HL-60 (cell line): ENCODE measurements at regions not wholly inside any gene's neighbourhood (a gene's known extent, or its start where the extent isn't known, plus 50 kb on each side); places are given as distances from the start of the nearest gene placed in this dataset.

ENCODE experiments used
- GABPA ChIP-seq: IDR thresholded peaks from 2 replicates; pipeline ENCODE4 v1.6.1; 2012; ENCODE audit warnings: low read depth
- POLR2AphosphoS5 ChIP-seq: IDR thresholded peaks from 2 replicates; pipeline ENCODE4 v1.6.1; 2012; ENCODE audit warnings: low read depth
- REST ChIP-seq: IDR thresholded peaks from 2 replicates; pipeline ENCODE4 v1.6.1; 2012; ENCODE audit warnings: low read depth; ENCODE audit not compliant: insufficient replicate concordance
- SPI1 ChIP-seq: IDR thresholded peaks from 2 replicates; pipeline ENCODE4 v1.6.1; 2012; ENCODE audit warnings: low read depth, mild to moderate bottlenecking, borderline replicate concordance
- TF ChIP-seq, protein P1 (sequence below): IDR thresholded peaks from one replicate; pipeline ENCODE4 v1.5.1; 2011; ENCODE audit warnings: low read length, control low read depth, inconsistent platforms; ENCODE audit not compliant: insufficient read depth

- TF ChIP-seq, protein P1, sequence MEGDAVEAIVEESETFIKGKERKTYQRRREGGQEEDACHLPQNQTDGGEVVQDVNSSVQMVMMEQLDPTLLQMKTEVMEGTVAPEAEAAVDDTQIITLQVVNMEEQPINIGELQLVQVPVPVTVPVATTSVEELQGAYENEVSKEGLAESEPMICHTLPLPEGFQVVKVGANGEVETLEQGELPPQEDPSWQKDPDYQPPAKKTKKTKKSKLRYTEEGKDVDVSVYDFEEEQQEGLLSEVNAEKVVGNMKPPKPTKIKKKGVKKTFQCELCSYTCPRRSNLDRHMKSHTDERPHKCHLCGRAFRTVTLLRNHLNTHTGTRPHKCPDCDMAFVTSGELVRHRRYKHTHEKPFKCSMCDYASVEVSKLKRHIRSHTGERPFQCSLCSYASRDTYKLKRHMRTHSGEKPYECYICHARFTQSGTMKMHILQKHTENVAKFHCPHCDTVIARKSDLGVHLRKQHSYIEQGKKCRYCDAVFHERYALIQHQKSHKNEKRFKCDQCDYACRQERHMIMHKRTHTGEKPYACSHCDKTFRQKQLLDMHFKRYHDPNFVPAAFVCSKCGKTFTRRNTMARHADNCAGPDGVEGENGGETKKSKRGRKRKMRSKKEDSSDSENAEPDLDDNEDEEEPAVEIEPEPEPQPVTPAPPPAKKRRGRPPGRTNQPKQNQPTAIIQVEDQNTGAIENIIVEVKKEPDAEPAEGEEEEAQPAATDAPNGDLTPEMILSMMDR = no peak
- no peak for TF ChIP-seq POLR2AphosphoS5
- TF ChIP-seq REST = no peak
- TF ChIP-seq SPI1 = no peak
- TF ChIP-seq GABPA = no peak
Measured at GRCh38 chr9:19988281-19988680, 199.4 kb upstream of the SLC24A2 start.
